NCI-H748 (cell line): ENCODE measurements at regions not wholly inside any gene's neighbourhood (a gene's known extent, or its start where the extent isn't known, plus 50 kb on each side); places are given as distances from the start of the nearest gene placed in this dataset.
A peak's percentile ranks its signal among the peaks of the same experiment; 100 is the strongest.

Experiments used
- DNase-seq: peaks from one replicate; lab custom pipeline; 2025; ENCODE audit not compliant: unreplicated experiment; lab: John Stamatoyannopoulos, UW

DNA sequence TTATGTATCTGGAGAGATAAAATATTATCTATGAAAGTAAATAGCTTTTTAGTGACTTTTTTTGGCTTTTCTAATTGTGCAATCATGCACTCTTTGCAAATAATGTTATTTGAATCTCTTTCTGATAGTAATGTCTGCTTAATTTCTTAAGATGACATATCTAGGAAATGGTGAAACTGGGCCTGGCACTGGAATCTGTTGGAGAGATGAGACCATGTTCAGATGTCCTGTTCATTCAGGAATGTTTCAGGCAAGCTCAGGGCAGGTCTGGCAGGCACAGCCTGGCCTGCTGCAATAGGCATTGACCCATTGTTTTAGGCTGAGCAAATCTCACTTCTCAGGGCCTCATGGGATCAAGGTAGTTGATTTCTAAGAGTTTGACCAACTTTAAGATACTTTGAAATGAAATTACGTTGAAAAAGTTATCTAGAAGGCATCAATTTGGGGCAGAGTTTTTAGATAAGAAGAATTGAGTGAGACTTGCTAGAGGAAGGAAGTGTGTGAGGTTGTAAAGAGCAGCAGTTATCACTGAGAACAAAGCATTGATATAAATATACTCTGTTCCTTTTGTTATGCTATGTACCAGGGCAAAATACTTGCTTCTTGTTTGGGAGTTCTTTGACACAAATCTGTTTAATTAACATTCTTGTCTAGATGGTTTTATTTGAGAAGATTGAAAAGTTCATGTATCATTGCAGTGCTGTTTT is 133.0 kb upstream of the LEF1 start:
- no peak for DNase-seq

DNA sequence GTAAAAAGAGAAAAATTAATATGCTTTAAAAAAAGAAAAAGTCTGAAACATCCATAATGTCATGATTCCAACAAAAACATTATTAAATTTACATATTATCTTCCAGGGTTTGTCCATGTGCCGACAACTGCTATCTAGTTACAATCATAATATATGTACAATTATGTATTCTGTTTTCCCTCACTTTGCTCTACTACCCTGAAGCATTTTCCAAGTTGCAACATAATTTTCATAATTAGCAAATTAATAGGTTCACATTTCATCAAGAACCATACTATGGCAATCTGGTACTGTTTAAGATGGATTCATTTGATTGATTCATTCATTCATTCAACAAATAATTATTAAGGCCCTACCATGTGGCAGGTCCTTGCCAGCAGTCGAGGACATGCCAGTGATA is 128.9 kb upstream of the LEF1 start:
- no peak for DNase-seq

- no peak for DNase-seq
Measured at GRCh38 chr4:108292229-108292628, 123.5 kb upstream of the LEF1 start.

DNA sequence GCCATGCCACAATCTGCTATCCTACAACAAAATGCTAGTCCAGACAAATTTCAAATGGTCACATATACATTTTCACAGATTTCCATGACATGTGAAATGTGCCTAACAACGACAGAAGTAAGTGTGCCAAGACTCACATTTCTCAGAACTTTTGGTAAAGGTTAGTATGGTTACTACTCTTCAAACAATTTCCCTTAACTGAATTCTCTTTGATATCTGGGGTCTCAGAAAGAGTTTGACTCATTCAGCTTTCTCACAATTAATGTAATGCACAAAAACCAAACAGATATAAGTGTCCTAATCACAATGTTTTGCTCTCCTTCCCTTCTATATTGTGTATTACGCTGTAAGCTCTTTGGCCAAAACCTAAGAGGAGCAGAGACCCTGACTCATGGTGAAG is 122.4 kb upstream of the LEF1 start:
- DNase-seq = no peak

DNA sequence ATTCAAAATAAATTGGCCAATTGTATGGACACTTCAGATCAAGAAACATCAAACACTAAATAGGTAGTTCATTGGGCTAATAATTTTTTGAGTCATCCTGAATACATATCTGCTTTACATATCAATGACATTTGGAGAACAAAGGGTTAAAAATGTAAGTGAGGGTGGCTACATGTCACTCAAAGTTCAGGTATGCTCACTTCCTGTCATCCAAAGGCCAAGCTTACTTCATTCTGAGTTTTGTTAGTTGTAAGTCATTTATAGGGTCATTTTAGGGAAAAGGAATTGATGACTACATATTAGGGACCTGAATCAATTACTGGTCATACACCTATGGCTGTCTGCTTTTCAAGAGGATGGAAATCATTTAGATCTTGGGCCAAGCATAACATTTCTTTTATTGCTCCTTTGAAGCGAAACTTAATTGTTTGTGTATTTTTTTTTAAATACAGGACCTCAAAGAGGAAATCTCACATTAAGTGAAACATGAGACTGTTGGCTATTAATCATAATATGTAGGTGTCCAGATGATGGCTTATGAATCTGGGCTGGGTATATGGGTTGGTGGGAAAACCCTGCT is 119.2 kb upstream of the LEF1 start:
- peak; percentile 37 for DNase-seq

- no peak for DNase-seq
Measured at GRCh38 chr4:108280072-108280471, 111.3 kb upstream of the LEF1 start.

GRCh38 chr4:108276690-108277089 is 108.0 kb upstream of the LEF1 start:
- no peak for DNase-seq

GRCh38 chr4:108272986-108273385 is 104.3 kb upstream of the LEF1 start:
- no peak for DNase-seq

GRCh38 chr4:108272561-108272960 is 103.8 kb upstream of the LEF1 start:
- peak; percentile 5 for DNase-seq

DNA sequence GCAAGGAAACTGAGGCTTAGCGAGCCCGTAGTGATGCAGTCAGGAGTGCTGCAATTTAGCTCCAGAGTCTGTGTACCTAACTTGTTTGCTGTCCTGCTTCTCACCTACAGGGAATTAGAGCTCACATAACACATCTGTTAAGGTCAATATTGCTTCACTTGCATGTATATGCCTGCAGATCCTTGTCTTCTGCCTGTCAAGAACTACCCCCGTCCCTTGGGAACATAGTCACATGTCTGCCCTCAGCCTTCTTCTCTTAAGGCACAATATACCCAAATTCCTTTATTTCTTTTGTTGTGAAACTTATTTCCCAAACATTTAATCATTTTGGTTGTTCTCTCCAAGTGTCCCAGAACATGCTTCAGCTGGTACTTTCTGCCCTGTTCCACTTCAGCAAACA is 103.3 kb upstream of the LEF1 start:
- peak; percentile 2 for DNase-seq

DNA sequence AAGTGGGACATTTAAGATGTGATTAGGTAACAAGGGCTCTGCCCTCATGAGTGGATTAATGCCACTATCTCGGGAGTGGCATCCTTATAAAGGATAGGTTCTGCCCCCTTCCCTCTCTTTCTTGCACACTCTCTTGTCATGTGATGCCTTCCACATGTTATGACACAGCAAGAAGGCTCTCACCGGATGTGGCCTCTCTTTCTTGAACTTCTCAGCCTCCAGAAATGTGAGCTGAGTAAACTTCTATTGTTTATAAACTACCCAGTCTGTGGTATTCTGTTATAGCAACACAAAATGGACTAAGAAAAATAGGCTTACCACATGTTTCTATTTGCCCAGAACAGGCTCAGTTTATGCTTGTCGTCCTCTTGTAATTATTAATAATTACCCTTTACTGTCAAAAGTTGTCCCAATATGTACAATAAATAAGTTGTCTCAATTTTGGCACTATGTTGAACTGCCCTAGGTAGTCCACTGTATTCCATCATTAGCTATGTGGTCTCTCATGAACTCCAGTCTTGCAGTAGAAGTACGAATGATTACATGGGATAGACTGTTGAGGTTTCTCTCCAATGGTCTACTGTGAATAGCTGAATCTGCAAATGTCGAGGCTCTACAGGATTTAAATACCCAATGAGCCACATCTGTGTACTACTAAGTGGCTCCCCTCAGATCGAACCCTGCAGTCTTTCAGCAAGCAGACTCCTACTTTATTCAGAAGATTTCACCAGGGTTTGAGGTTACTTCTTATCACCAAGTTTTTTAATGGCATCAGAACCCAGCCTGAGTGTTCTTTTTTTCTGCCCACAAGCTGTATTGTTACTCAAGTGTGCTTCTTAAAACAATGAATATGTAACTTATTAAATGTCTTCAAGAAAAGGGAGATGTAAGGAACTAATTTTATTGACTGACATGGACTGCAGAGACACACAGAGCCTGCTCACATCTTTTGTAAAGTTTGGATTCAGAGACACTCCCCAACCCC is 102.0 kb upstream of the LEF1 start:
- no peak for DNase-seq

DNA sequence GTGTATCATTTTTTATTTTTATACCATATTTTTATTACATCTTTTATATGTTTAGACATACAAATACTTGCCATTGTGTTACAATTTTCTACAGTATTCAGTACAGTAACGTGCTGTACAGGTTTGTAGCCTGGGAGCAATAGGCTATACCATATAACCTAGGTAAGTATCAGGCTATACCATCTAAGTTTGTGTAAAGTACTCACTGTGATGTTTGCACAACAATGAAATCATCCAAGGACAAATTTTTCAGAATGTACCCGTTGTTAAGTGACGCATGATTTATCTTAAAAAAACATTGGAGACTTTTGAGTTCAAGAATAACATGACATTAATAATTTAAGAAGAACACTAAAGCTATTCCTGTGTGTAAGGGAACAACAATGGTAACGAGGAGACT is 96.0 kb upstream of the LEF1 start:
- DNase-seq = no peak

DNA sequence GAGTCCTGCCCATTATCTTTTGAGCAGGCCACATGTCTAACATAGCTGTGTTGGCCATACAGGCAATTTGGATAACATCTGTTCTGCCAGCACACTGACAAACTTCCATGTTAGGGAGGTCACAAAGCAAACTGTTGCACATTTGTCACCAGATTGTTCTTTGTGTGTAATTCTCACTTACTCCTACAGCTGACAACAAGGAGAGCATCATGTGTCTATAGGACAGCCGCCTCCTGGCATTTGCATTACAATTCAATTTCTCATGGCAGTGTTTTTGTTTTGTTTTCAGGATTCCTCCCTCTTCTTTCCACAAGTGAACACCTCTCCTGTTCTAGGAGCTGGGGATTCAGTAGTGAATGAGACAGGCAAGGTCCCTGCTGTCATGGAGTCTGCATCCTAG is 94.3 kb upstream of the LEF1 start:
- no peak for DNase-seq

GRCh38 chr4:108261026-108261425 is 92.3 kb upstream of the LEF1 start:
- no peak for DNase-seq

- DNase-seq = no peak
Measured at GRCh38 chr4:108256538-108256937, 87.8 kb upstream of the LEF1 start.

GRCh38 chr4:108255203-108255747 is 86.5 kb upstream of the LEF1 start:
- no peak for DNase-seq

DNA sequence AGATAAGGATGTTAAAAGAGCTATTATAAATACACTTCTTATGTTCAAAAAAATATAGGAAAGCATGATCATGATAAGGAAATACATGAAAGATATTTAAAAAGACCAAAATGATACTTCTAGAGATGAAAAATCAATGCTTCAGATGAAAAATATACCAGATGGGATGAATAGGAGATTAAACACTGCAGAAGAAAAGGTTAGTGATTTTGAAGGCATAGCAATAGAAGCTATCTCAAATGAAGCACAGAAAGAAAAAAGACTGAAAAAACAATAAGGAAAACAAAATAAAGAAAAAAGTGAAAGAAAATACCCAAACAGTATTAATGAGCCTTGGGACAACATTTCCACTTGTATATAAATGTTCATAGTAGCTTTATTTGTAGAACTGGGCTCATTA is 80.7 kb upstream of the LEF1 start:
- DNase-seq = no peak

DNA sequence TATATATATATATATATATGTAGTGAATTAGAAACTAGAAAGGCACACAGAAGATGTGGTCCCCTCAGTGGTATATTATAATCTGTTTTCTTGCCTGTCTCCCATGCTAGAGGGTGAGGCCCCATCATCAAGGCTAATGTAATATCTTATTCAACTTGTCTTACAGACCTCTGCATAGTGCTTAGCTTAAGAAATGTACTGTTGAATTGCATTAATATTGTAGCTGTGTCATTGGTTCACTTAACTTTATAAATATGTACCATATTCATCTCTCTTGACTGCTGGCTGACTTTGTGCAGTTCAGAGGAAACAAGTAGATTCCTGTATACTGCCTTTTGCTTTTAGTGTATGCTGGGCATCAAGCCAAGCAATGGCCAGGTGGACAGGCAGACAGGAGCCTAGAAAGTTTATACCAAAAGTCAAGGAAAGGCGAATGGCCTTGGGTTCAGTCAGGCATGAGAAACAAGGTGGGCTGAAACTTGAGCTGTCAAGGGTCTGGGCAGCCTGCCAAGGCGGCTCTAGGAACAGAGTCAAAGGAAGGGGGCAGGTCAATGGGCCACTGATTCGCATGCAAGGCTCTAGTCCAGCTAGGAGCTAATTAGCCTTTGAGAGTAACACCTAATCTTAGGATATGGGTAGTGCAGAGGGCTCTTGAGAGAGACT is 78.8 kb upstream of the LEF1 start:
- peak; percentile 93 for DNase-seq

DNA sequence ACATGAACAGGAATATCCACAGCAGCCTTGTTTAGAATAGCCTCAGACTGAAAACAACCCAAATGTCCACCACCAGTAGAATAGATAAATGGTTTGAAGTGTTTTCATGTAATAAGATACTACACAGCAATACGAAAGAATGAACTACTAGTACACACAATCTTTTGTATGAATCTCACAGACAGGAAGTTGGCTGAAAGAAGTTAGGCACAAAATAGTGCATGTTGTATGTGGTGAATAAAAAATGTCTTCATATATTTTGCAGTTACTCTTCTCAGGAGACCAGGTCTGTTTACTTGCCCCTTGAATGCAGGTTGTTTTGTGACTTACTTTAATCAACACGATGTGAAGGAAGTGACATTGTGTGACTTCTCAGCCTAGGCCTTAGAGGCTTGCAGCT is 75.9 kb upstream of the LEF1 start:
- peak; percentile 3 for DNase-seq

DNA sequence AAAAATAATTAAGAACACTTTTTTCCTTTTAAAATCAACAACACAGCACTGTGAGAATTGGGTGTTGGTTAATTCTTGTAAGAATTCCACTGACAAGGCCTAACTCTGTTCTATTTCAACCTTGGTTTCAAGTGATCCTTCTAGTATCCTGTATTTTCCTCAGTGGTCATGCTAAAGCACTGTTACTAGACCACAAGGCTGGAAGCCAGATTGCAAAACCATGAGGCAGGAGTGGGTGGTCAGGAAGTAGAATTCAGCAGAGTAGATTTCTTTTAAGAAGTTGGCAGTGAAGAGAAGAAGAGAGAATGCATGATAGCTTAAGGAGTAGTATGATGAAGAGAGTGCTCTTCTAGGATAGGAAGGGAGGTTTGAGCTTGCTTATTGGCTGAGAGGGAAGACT is 71.6 kb upstream of the LEF1 start:
- no peak for DNase-seq

DNA sequence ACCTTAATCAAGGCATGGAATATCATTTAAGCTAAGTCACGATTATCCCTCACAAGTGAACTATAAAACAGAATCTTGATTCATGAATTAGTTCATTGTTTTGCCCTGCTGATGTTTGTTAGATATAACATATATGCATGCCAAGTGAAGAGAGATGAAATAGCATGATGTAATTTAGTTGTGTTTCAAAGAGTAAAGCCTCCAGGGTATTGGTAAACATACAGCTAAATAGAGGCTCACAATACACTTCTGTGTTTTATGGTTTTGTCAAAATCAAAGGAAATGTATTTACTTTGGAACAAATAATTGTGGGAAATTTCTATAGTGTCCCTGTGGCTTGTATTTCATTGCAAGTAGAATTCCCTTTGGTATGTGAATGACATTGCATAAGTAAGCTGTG is 69.0 kb upstream of the LEF1 start:
- DNase-seq = no peak
